ENCODE measurements at regions not wholly inside any gene's neighbourhood (a gene's known extent, or its start where the extent isn't known, plus 50 kb on each side); places are given as distances from the start of the nearest gene placed in this dataset.
"Not testable (repeated sequence)": the region's sequence is repeated elsewhere in the genome, so short reads cannot be mapped to it uniquely, and the experiment has no call there.

GRCh38 chr11:116667318-116667717 lies 105.5 kb downstream of the BUD13 start (continued):
- TF ChIP-seq SOX13 (IDR thresholded peaks at IDR 0.05) = not testable (repeated sequence)
- TF ChIP-seq SOX13 (CRISPR knock-in tag; conservative IDR thresholded peaks at IDR 0.05 in 1 of 2, IDR thresholded peaks at IDR 0.05 in 1 of 2) (peak in 1 of 2 experiments; percentile 86; a peak in 2 of 4 replicates), JUND (CRISPR knock-in tag; IDR thresholded peaks at IDR 0.05) (peak; percentile 81), ZNF792 (CRISPR knock-in tag; IDR thresholded peaks at IDR 0.05) (peak; percentile 24; the same call in 1 of the 2 replicates), DPF2 (CRISPR knock-in tag; IDR thresholded peaks at IDR 0.05; ENCODE audit: borderline replicate concordance, low read depth) (peak; percentile 73), SAP130 (CRISPR knock-in tag; IDR thresholded peaks at IDR 0.05; ENCODE audit: low read depth) (peak; percentile 34; the same call in 1 of the 2 replicates), ARID4A (CRISPR knock-in tag; IDR thresholded peaks at IDR 0.05; ENCODE audit: borderline replicate concordance) (peak; percentile 56; the same call in 1 of the 2 replicates), HHEX (CRISPR knock-in tag; IDR thresholded peaks at IDR 0.05) (peak; percentile 76), ZNF644 (CRISPR knock-in tag; IDR thresholded peaks at IDR 0.05; ENCODE audit: low read depth) (0 out of 2 replicates have a peak, but pooled peaks have one; percentile 40)
- TF ChIP-seq, protein P1, sequence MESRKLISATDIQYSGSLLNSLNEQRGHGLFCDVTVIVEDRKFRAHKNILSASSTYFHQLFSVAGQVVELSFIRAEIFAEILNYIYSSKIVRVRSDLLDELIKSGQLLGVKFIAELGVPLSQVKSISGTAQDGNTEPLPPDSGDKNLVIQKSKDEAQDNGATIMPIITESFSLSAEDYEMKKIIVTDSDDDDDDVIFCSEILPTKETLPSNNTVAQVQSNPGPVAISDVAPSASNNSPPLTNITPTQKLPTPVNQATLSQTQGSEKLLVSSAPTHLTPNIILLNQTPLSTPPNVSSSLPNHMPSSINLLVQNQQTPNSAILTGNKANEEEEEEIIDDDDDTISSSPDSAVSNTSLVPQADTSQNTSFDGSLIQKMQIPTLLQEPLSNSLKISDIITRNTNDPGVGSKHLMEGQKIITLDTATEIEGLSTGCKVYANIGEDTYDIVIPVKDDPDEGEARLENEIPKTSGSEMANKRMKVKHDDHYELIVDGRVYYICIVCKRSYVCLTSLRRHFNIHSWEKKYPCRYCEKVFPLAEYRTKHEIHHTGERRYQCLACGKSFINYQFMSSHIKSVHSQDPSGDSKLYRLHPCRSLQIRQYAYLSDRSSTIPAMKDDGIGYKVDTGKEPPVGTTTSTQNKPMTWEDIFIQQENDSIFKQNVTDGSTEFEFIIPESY (CRISPR knock-in tag; IDR thresholded peaks at IDR 0.05) = peak; percentile 13; the same call in 1 of the 2 replicates
- TF ChIP-seq, protein P2, sequence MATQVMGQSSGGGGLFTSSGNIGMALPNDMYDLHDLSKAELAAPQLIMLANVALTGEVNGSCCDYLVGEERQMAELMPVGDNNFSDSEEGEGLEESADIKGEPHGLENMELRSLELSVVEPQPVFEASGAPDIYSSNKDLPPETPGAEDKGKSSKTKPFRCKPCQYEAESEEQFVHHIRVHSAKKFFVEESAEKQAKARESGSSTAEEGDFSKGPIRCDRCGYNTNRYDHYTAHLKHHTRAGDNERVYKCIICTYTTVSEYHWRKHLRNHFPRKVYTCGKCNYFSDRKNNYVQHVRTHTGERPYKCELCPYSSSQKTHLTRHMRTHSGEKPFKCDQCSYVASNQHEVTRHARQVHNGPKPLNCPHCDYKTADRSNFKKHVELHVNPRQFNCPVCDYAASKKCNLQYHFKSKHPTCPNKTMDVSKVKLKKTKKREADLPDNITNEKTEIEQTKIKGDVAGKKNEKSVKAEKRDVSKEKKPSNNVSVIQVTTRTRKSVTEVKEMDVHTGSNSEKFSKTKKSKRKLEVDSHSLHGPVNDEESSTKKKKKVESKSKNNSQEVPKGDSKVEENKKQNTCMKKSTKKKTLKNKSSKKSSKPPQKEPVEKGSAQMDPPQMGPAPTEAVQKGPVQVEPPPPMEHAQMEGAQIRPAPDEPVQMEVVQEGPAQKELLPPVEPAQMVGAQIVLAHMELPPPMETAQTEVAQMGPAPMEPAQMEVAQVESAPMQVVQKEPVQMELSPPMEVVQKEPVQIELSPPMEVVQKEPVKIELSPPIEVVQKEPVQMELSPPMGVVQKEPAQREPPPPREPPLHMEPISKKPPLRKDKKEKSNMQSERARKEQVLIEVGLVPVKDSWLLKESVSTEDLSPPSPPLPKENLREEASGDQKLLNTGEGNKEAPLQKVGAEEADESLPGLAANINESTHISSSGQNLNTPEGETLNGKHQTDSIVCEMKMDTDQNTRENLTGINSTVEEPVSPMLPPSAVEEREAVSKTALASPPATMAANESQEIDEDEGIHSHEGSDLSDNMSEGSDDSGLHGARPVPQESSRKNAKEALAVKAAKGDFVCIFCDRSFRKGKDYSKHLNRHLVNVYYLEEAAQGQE (IDR thresholded peaks at IDR 0.05; ENCODE audit: borderline replicate concordance in 1 of 2, low read depth in 1 of 2, low read length in 2 of 2) = peak in 1 of 2 experiments; percentile 62; a peak in 1 of 4 replicates
- TF ChIP-seq, protein P3, sequence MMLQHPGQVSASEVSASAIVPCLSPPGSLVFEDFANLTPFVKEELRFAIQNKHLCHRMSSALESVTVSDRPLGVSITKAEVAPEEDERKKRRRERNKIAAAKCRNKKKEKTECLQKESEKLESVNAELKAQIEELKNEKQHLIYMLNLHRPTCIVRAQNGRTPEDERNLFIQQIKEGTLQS (CRISPR knock-in tag; IDR thresholded peaks at IDR 0.05) = peak; percentile 76
- TF ChIP-seq, protein P4, sequence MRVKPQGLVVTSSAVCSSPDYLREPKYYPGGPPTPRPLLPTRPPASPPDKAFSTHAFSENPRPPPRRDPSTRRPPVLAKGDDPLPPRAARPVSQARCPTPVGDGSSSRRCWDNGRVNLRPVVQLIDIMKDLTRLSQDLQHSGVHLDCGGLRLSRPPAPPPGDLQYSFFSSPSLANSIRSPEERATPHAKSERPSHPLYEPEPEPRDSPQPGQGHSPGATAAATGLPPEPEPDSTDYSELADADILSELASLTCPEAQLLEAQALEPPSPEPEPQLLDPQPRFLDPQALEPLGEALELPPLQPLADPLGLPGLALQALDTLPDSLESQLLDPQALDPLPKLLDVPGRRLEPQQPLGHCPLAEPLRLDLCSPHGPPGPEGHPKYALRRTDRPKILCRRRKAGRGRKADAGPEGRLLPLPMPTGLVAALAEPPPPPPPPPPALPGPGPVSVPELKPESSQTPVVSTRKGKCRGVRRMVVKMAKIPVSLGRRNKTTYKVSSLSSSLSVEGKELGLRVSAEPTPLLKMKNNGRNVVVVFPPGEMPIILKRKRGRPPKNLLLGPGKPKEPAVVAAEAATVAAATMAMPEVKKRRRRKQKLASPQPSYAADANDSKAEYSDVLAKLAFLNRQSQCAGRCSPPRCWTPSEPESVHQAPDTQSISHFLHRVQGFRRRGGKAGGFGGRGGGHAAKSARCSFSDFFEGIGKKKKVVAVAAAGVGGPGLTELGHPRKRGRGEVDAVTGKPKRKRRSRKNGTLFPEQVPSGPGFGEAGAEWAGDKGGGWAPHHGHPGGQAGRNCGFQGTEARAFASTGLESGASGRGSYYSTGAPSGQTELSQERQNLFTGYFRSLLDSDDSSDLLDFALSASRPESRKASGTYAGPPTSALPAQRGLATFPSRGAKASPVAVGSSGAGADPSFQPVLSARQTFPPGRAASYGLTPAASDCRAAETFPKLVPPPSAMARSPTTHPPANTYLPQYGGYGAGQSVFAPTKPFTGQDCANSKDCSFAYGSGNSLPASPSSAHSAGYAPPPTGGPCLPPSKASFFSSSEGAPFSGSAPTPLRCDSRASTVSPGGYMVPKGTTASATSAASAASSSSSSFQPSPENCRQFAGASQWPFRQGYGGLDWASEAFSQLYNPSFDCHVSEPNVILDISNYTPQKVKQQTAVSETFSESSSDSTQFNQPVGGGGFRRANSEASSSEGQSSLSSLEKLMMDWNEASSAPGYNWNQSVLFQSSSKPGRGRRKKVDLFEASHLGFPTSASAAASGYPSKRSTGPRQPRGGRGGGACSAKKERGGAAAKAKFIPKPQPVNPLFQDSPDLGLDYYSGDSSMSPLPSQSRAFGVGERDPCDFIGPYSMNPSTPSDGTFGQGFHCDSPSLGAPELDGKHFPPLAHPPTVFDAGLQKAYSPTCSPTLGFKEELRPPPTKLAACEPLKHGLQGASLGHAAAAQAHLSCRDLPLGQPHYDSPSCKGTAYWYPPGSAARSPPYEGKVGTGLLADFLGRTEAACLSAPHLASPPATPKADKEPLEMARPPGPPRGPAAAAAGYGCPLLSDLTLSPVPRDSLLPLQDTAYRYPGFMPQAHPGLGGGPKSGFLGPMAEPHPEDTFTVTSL (CRISPR knock-in tag; IDR thresholded peaks at IDR 0.05; ENCODE audit: borderline replicate concordance) = peak; percentile 83

Data from HepG2 (cell line).